ENCODE measurements at regions not wholly inside any gene's neighbourhood (a gene's known extent, or its start where the extent isn't known, plus 50 kb on each side); places are given as distances from the start of the nearest gene placed in this dataset.
"Not testable (repeated sequence)": the region's sequence is repeated elsewhere in the genome, so short reads cannot be mapped to it uniquely, and the experiment has no call there.

DNA sequence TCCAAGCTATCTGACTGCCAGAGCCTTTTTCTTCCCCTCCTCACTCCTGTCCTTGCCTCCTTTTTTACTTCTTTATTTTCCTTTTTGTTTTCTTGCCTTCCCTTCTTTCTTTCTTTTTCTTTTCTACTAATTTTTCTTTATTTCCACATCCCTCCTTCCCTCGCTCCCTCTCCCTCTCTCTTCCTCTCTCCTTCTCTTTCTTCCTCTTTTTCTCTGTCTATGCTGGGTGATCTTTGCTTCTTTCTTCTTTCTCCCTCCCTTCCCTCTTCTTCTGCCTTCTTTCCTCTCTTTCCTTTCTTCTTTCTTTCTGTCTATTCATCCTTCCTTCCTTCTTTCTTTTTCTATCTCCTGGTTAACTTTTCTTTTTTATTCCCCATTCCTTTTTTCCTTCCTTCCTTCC lies 564.8 kb downstream of the NSUN3 start:
- H3K4me1 ChIP-seq = no peaks in the 10 kb centered on the region
- no peaks in the 10 kb centered on the region for H3K36me3 ChIP-seq
- TF ChIP-seq, protein P1, sequence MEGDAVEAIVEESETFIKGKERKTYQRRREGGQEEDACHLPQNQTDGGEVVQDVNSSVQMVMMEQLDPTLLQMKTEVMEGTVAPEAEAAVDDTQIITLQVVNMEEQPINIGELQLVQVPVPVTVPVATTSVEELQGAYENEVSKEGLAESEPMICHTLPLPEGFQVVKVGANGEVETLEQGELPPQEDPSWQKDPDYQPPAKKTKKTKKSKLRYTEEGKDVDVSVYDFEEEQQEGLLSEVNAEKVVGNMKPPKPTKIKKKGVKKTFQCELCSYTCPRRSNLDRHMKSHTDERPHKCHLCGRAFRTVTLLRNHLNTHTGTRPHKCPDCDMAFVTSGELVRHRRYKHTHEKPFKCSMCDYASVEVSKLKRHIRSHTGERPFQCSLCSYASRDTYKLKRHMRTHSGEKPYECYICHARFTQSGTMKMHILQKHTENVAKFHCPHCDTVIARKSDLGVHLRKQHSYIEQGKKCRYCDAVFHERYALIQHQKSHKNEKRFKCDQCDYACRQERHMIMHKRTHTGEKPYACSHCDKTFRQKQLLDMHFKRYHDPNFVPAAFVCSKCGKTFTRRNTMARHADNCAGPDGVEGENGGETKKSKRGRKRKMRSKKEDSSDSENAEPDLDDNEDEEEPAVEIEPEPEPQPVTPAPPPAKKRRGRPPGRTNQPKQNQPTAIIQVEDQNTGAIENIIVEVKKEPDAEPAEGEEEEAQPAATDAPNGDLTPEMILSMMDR (IDR thresholded peaks at IDR 0.05; ENCODE audit: borderline replicate concordance) = no peak
- H3K27ac ChIP-seq (replicated peaks) = no peak overlapping the region
- intact Hi-C loops (cut with micrococcal nuclease) = no loop called here
- no peak overlapping the region for H3K4me3 ChIP-seq
- H3K27me3 ChIP-seq (ENCODE audit: low read depth) = no peaks in the 10 kb centered on the region
- DNase-seq = no peak
- H3K9me3 ChIP-seq (replicated peaks) = peaks cover 6% of the 10 kb centered on the region

DNA sequence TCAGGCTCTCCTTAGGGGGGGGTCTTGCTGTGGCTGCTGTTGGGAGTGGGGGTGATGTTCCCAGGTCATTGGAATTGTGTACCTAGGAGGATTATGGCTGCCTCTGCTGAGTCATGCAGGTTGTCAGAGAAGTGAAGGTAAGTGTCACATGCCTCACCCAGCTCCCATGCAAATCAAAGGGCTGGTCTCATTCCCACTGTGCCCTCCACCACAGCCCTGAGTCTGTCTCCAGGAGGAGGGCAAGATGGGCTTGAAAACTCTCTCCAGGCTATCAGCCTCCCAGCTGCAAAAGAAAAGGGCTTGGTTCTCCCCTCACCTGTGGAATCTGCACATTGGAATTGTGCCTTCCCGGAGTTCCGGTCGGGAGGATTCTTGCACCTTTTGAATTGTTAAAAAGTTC lies 580.5 kb downstream of the NSUN3 start:
- intact Hi-C loops (cut with micrococcal nuclease) = no loop called here
- Histone ChIP-seq H3K9me3 (replicated peaks) (peaks cover 11% of the 10 kb centered on the region), H3K27ac (replicated peaks) (no peak overlapping the region), H3K27me3 (ENCODE audit: low read depth) (no peaks in the 10 kb centered on the region), H3K4me1 (no peaks in the 10 kb centered on the region), H3K4me3 (no peak overlapping the region), H3K36me3 (no peaks in the 10 kb centered on the region)
- TF ChIP-seq, protein P1 (IDR thresholded peaks at IDR 0.05; ENCODE audit: borderline replicate concordance) = no peak
- DNase-seq = no peak

DNA sequence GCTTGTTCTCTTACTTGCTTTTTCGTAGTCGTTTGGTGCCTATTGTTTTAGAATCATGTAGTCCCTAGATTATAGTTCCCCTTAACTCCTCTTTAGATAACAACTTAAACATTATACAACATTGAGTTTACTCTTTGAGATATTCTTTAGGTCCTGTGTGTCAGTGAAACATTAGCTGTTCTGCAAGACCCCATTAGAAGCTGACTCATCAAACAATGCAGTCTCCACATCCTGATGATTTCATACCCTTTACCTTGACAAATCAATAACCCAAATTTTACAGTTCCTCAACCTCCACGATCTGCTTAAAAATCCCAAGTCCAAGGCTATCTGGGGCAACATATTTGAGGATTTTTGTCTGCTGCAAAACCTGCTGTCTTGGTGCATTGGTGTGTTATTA lies 582.9 kb downstream of the NSUN3 start:
- no peaks in the 10 kb centered on the region for H3K36me3 ChIP-seq
- intact Hi-C loops (cut with micrococcal nuclease) = no loop called here
- no peaks in the 10 kb centered on the region for H3K27me3 ChIP-seq (ENCODE audit: low read depth)
- no peak for DNase-seq
- H3K4me1 ChIP-seq = no peaks in the 10 kb centered on the region
- no peak overlapping the region for H3K4me3 ChIP-seq
- TF ChIP-seq, protein P1 (IDR thresholded peaks at IDR 0.05; ENCODE audit: borderline replicate concordance) = no peak
- no peaks in the 10 kb centered on the region for H3K9me3 ChIP-seq (replicated peaks)
- H3K27ac ChIP-seq (replicated peaks) = no peak overlapping the region

- no peaks in the 10 kb centered on the region for H3K27me3 ChIP-seq (ENCODE audit: low read depth)
- no peaks in the 10 kb centered on the region for H3K36me3 ChIP-seq
- intact Hi-C loops (cut with micrococcal nuclease) = no loop called here
- H3K9me3 ChIP-seq (replicated peaks) = no peaks in the 10 kb centered on the region
- TF ChIP-seq, protein P1 (IDR thresholded peaks at IDR 0.05; ENCODE audit: borderline replicate concordance) = no peak
- DNase-seq = no peak
- H3K27ac ChIP-seq (replicated peaks) = no peak overlapping the region
- no peaks in the 10 kb centered on the region for H3K4me1 ChIP-seq
- H3K4me3 ChIP-seq = no peak overlapping the region
Observed at GRCh38 chr3:94647131-94647530, 584.3 kb downstream of the NSUN3 start.

DNA sequence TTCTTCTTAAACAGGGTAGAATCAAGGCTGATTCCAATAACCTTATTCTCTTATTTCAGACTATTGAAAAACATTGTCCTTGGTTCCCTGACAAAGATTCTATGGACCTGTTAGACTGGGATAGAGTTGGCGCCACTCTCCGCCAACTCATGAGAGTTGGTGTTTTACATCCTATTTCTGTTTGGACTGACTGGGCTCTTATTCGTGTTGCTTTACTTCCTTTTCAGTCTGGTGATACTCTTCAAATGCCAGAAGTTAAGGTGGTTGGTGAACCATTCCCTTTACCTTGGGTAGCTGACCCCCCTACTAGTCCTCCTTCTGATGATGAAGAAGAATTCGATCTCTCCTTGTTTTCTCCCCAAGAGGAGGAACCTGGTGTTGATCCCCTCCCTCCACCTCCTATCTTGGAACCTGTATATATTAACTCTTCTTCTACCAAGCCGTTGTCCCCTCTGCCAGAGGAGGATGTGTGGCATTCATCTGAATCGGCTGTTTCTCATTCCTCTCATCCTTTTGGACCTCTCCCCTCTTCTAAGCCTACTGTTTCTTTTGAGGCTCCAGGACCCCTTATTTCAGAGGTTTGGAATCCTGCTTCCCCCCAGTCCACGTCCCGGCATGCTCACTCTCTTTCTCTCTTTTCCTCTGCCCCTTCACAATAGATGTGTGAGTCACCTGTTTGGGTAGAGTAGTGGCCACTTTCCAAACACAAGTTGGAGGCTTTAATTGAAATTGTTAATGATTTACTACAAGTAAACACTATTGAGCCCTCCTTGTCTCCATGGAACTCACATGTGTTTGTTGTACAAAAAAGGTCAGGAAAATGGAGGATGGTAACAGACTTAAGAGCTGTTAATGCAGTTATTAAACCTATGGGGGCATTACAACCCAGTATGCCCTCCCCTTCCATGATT lies 585.7 kb downstream of the NSUN3 start:
- intact Hi-C loops (cut with micrococcal nuclease); H3K36me3 ChIP-seq; DNase-seq; H3K27ac ChIP-seq (replicated peaks); H3K4me3 ChIP-seq; H3K27me3 ChIP-seq (ENCODE audit: low read depth); H3K9me3 ChIP-seq (replicated peaks); H3K4me1 ChIP-seq: not testable (repeated sequence)

- TF ChIP-seq, protein P1 (IDR thresholded peaks at IDR 0.05; ENCODE audit: borderline replicate concordance) = no peak
- no peak overlapping the region for H3K4me3 ChIP-seq
- DNase-seq = no peak
- H3K9me3 ChIP-seq (replicated peaks) = no peaks in the 10 kb centered on the region
- no peaks in the 10 kb centered on the region for H3K36me3 ChIP-seq
- H3K27me3 ChIP-seq (ENCODE audit: low read depth) = no peaks in the 10 kb centered on the region
- intact Hi-C loops (cut with micrococcal nuclease) = no loop called here
- no peaks in the 10 kb centered on the region for H3K4me1 ChIP-seq
- no peak overlapping the region for H3K27ac ChIP-seq (replicated peaks)
Observed at GRCh38 chr3:94654096-94654495, 591.2 kb downstream of the NSUN3 start.

All from left ventricle myocardium inferior (tissue), 1 donor.